ENCODE measurements at regions not wholly inside any gene's neighbourhood (a gene's known extent, or its start where the extent isn't known, plus 50 kb on each side); places are given as distances from the start of the nearest gene placed in this dataset.
"Not testable (repeated sequence)": the region's sequence is repeated elsewhere in the genome, so short reads cannot be mapped to it uniquely, and the experiment has no call there.

- H3K27ac ChIP-seq; H3K4me1 ChIP-seq (ENCODE audit: low read depth, poor library complexity, severe bottlenecking); H4K20me1 ChIP-seq (ENCODE audit: insufficient read depth); H3K36me3 ChIP-seq (ENCODE audit: insufficient read depth); H3K79me2 ChIP-seq (ENCODE audit: insufficient read depth, low read depth); H3K4me2 ChIP-seq; H3K9ac ChIP-seq; H3K4me3 ChIP-seq (IDR thresholded peaks at IDR 0.05; ENCODE audit: insufficient read depth, low read depth, low read length); H2AFZ ChIP-seq (ENCODE audit: low read depth); H3K27me3 ChIP-seq (ENCODE audit: insufficient read depth, low read depth): not testable (repeated sequence)
Measured at GRCh38 chr20:29031262-29031982, 2226.0 kb upstream of the DEFB115 start.

- not testable (repeated sequence) for H3K36me3 ChIP-seq (ENCODE audit: insufficient read depth); H3K27me3 ChIP-seq (ENCODE audit: insufficient read depth, low read depth); H3K4me2 ChIP-seq; H3K4me1 ChIP-seq (ENCODE audit: low read depth, poor library complexity, severe bottlenecking); H4K20me1 ChIP-seq (ENCODE audit: insufficient read depth); H3K27ac ChIP-seq; H3K79me2 ChIP-seq (ENCODE audit: insufficient read depth, low read depth); H3K4me3 ChIP-seq (IDR thresholded peaks at IDR 0.05; ENCODE audit: insufficient read depth, low read depth, low read length); H3K9ac ChIP-seq; H2AFZ ChIP-seq (ENCODE audit: low read depth)
Measured at GRCh38 chr20:29044239-29044638, 2213.2 kb upstream of the DEFB115 start.

GRCh38 chr20:29050008-29050606 is 2207.4 kb upstream of the DEFB115 start:
- not testable (repeated sequence) for H3K36me3 ChIP-seq (ENCODE audit: insufficient read depth); H3K27me3 ChIP-seq (ENCODE audit: insufficient read depth, low read depth); H4K20me1 ChIP-seq (ENCODE audit: insufficient read depth); H3K27ac ChIP-seq; H3K79me2 ChIP-seq (ENCODE audit: insufficient read depth, low read depth); H2AFZ ChIP-seq (ENCODE audit: low read depth); H3K4me1 ChIP-seq (ENCODE audit: low read depth, poor library complexity, severe bottlenecking); H3K4me2 ChIP-seq; H3K4me3 ChIP-seq (IDR thresholded peaks at IDR 0.05; ENCODE audit: insufficient read depth, low read depth, low read length); H3K9ac ChIP-seq
- peak; percentile 70 for TF ChIP-seq CTCF (conservative IDR thresholded peaks at IDR 0.05; ENCODE audit: low read depth, low read length)

GRCh38 chr20:29057866-29058484 is 2199.5 kb upstream of the DEFB115 start:
- not testable (repeated sequence) for H2AFZ ChIP-seq (ENCODE audit: low read depth); H3K27ac ChIP-seq; H3K9ac ChIP-seq; H3K79me2 ChIP-seq (ENCODE audit: insufficient read depth, low read depth); H3K4me2 ChIP-seq; H3K4me1 ChIP-seq (ENCODE audit: low read depth, poor library complexity, severe bottlenecking); H3K27me3 ChIP-seq (ENCODE audit: insufficient read depth, low read depth); H3K4me3 ChIP-seq (IDR thresholded peaks at IDR 0.05; ENCODE audit: insufficient read depth, low read depth, low read length); H4K20me1 ChIP-seq (ENCODE audit: insufficient read depth); H3K36me3 ChIP-seq (ENCODE audit: insufficient read depth)
- peak; percentile 79 for TF ChIP-seq CTCF (conservative IDR thresholded peaks at IDR 0.05; ENCODE audit: low read depth, low read length)

GRCh38 chr20:29062451-29062850 is 2195.0 kb upstream of the DEFB115 start:
- H3K79me2 ChIP-seq (ENCODE audit: insufficient read depth, low read depth) = not testable (repeated sequence)

GRCh38 chr20:29066341-29066740 is 2191.1 kb upstream of the DEFB115 start:
- not testable (repeated sequence) for H2AFZ ChIP-seq (ENCODE audit: low read depth); H3K79me2 ChIP-seq (ENCODE audit: insufficient read depth, low read depth); H3K9ac ChIP-seq; H3K4me3 ChIP-seq (IDR thresholded peaks at IDR 0.05; ENCODE audit: insufficient read depth, low read depth, low read length); H3K4me1 ChIP-seq (ENCODE audit: low read depth, poor library complexity, severe bottlenecking); H3K4me2 ChIP-seq; H3K36me3 ChIP-seq (ENCODE audit: insufficient read depth); H3K27me3 ChIP-seq (ENCODE audit: insufficient read depth, low read depth); H4K20me1 ChIP-seq (ENCODE audit: insufficient read depth); H3K27ac ChIP-seq

More at GRCh38 chr20:29062451-29062850, 2195.0 kb upstream of the DEFB115 start:
- not testable (repeated sequence) for H3K4me3 ChIP-seq (IDR thresholded peaks at IDR 0.05; ENCODE audit: insufficient read depth, low read depth, low read length); H3K27ac ChIP-seq; H3K36me3 ChIP-seq (ENCODE audit: insufficient read depth); H3K27me3 ChIP-seq (ENCODE audit: insufficient read depth, low read depth); H2AFZ ChIP-seq (ENCODE audit: low read depth); H4K20me1 ChIP-seq (ENCODE audit: insufficient read depth); H3K9ac ChIP-seq; H3K4me1 ChIP-seq (ENCODE audit: low read depth, poor library complexity, severe bottlenecking); H3K4me2 ChIP-seq

- H3K4me1 ChIP-seq (ENCODE audit: low read depth, poor library complexity, severe bottlenecking) = not testable (repeated sequence)
Measured at GRCh38 chr20:29073640-29074039, 2183.8 kb upstream of the DEFB115 start.

More at GRCh38 chr20:29073640-29074039, 2183.8 kb upstream of the DEFB115 start:
- H3K79me2 ChIP-seq (ENCODE audit: insufficient read depth, low read depth); H3K9ac ChIP-seq; H3K4me2 ChIP-seq; H3K4me3 ChIP-seq (IDR thresholded peaks at IDR 0.05; ENCODE audit: insufficient read depth, low read depth, low read length); H3K36me3 ChIP-seq (ENCODE audit: insufficient read depth); H4K20me1 ChIP-seq (ENCODE audit: insufficient read depth); H3K27me3 ChIP-seq (ENCODE audit: insufficient read depth, low read depth); H3K27ac ChIP-seq; H2AFZ ChIP-seq (ENCODE audit: low read depth): not testable (repeated sequence)

Measured in KMS-11 (cell line).